Stimulated activated CD4-positive, alpha-beta T cell treated with anti-CD3 and anti-CD28 coated beads, Interleukin-4, amount 100 ng/mL, for 24 hours (primary cell): ENCODE measurements at regions not wholly inside any gene's neighbourhood (a gene's known extent, or its start where the extent isn't known, plus 50 kb on each side); places are given as distances from the start of the nearest gene placed in this dataset.

ENCODE experiments used
- DNase-seq: peaks from one replicate; pipeline ENCODE4 v3.0.0-alpha.2; 2020

DNA sequence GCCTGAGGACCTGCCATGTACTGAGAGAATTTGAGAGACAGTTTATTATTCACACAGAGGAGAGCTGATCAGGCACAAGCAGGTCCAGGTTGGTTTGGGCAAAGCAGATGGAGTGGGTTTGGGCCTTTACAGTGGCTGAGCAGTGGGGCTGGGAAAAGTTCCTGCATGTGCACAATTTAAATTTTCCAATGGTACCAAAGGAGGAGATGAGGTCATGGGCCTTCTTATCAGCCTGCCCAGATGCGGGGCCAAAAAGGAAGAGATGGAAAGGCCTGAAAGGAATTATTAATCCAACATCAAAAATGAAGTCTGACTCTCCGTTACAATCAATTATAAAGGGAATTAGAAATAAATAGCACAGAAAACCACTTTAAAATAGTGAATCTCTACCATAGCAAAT lies 367.6 kb downstream of the TMEM135 start:
- no peak for DNase-seq

DNA sequence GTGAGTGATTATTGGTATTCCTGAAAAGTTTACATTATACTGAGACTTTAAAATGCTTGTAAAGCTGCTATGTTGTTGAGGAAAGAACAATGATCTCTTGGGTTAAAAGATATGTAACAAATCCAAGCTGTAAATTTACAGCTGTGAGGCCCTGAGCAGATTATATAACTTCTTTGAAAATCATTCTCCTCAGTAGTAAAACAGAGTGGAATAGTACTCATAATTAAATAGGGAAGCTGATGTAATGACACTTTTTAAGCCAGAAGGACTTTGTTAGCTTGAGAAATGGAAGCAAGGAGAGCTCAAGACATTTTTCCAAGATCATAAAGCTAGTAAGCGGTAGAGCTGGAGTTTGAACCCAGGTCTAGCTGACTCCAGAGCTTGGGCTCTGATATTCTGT lies 363.9 kb downstream of the TMEM135 start:
- DNase-seq = no peak

DNA sequence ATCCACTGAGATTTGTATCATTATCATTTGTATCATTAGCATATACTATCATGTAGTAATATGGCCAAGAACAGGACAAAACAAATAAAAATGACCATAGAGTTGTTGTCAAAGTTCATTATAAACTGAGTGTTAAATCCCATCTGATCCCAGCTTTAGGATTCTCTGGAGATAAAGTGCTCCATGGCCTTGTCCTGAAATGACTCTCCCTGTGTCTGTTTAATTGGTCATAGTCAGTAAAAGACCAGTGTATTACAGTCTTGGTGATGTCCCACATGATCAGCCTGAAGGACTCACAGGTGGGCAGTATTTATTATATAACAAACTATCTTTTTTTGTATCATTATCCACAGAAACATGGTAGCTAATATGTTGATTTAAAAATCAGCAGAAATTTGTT lies 361.6 kb downstream of the TMEM135 start:
- DNase-seq = no peak

DNA sequence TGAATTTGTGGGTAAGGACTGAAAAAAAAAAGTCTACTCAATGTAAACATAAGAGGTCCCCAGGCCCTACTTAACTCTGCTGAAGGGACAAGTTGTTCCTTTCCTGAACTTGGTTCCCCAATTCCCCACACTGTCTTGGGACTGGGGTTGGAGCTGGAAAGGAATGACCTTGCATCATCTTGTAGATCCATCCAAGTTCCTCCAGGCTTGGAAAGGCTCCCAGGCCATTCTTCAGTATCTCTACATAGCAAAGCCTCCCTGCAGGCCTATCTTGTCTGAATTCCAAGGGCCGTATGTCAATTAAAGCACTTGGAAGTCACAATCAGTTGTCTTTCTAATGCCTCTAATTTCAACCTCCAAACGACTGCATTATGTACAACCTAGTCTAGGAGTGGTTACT lies 361.2 kb downstream of the TMEM135 start:
- no peak for DNase-seq

DNA sequence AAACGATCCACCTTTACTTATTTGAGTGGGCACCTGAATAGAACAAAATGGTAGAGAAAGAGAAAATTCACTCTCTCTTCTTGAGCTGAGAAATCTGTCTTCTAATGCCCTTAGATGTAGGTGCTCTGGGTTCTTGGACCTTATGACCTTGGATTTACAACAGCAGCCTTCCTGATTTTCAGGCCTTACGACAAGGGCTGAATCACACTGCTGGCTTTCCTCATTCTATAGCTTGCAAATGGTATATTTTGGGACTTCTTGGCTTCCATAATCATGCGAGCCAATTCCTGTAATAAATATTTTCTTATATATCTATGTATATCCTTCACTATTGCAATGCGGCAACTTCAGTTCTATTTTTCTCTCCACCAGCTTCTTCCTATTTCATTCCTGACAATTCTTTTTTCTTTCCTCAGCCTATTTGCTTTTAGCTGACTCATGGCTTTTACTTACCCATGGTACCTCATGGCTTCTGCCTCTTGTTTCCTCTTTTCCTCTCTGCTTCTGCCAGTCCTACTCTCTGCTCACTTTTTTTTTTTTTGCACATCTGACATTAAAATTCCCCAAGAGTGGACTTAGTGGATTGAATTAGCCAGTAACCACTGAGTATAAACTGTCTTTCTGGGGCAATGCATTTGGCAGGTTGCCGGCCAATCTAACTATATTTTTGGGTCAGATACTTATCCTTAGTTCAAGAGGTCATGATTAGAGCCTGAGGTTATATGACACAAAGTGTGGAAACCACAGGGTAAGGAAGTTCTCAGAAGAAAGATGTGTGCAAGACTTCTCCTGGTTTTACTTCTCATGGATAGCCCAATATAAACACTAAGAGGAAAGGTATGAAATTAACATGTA lies 359.5 kb downstream of the TMEM135 start:
- no peak for DNase-seq

DNA sequence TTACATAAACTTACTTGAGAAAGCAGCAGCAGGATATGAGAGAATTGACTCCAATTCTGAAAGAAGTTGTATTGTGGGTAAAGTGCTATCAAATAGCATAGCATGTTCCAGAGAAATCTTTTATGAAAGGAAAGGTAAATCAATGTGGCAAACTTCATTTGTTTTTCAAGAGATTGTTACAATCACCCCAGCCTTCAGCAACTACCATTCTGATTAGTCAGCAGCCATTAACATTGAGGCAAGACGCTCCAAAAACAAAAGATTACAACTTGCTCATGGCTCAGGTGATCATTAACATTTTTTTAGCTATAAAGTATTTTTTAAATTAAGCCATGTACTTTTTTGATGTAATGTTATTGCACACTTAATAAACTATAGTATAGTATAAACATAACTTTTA lies 357.2 kb downstream of the TMEM135 start:
- no peak for DNase-seq

DNA sequence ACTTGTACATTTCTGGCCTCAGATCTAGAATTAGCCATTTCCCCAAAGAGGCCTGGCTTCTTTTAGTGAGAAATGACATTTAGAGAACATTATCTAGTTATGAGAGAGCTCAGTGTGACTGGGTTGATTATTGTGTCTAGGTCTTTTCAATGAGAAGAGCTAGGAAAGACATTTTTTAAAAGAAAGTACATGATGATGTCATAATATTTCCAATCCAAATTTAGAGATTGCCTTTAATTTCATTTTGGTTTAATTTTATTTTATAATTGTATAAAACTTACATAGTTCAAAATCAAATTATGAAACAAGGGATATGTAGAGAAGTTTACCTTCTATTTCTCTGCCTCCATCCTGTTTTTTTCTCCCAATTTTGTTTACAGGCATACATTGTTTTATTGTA lies 354.9 kb downstream of the TMEM135 start:
- no peak for DNase-seq

DNA sequence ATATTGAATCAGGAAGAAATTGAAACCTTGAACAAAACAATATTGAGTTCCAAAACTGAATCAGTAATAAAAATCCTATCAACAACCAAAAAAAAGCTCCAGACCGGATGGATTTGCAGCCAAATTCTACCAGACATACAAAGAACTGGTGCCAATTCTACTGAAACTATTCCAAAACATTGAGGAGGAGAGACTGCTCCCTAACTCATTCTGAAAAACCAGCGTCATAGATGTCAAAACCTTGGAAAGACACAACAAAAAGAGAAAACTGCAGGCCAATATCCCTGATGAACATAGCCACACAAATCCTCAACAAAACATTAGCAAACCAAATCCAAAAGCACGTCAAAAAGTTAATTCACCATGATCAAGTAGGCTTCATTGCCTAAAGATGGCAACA lies 353.8 kb downstream of the TMEM135 start:
- no peak for DNase-seq

DNA sequence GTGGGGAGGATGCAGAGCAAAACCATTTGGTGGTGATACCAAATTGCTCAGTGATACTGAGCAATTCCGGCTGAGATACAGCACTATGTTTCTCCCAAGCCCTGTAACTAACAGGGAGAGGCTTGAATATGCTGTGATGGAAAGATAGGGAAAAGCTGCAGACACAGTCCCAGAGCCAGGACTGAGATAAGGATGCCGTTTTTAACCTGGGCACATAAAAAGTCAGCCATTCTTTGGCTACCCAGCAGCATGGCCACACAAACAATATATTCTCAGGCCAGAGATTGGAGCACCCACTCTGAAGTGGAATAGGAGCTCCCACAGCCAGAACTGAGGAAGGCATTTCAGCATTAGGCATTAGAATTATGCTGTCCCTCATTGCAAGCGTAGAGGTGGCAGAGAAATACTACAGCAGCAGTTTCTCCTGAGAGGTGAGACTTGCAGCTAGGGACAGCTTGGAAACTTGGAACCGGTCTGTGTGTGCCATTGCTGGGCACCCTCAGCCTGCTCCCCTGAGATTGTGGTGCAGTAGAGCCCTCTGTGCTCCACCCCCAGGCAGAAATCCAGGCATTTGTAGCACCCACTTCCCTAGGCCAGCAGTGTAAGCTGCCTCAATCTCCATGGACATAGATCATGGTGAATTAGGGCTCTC lies 346.5 kb downstream of the TMEM135 start:
- DNase-seq = no peak

DNA sequence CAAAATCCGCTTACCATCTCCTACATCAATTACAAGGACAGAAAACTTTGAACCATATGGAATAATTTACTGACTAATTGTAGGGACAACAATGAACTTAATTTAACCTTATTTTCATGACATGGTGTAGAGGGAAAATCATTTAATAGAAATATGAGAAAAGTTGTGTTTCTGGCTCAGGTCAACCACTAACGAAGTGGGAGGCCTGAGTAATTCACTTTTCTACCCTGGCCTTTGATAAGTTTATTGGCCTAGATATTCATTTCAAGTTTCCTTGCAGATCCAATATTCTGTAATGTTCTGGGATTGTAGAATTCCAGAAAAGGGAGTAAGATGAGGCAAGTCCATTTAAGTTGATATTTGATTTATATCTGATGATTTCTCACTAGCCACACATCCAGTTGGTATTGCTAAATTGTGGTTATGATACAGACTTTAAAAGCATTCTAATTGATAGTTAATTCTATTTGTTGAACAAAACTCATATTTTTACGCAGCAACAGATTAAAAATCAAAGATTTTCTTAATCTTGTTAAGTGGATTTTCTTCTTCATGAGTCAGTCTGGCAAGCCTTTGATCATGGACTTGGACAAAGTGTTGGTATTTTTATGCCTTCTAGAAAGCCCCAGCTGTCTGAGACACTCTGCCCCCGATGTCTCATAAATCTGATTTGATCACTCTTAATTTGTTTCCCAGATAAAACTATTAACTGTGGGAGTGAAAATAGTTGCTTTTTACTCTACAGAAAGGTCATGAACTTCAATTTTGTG lies 336.5 kb downstream of the TMEM135 start:
- no peak for DNase-seq
